Left ventricle myocardium inferior (tissue), 1 donor: ENCODE measurements at regions not wholly inside any gene's neighbourhood (a gene's known extent, or its start where the extent isn't known, plus 50 kb on each side); places are given as distances from the start of the nearest gene placed in this dataset.

Experiments
- DNase-seq: peaks from one replicate; pipeline ENCODE4 v3.0.0-alpha.2; 2020
- H3K27ac ChIP-seq: fragments of 200-600 bp; replicated peaks from 2 replicates; pipeline ENCODE4 v1.8.0; 2021
- H3K27me3 ChIP-seq: fragments of 200-600 bp; 2 replicates; pipeline ENCODE4 v1.8.0; 2021; ENCODE audit warnings: low read depth
- H3K36me3 ChIP-seq: fragments of 200-600 bp; 2 replicates; pipeline ENCODE4 v1.8.0; 2021
- H3K4me1 ChIP-seq: fragments of 200-600 bp; 2 replicates; pipeline ENCODE4 v1.8.0; 2021
- H3K4me3 ChIP-seq: fragments of 200-600 bp; 2 replicates; pipeline ENCODE4 v1.8.0; 2021; ENCODE audit warnings: mild to moderate bottlenecking, moderate library complexity
- H3K9me3 ChIP-seq: fragments of 200-600 bp; replicated peaks from 2 replicates; pipeline ENCODE4 v1.8.0; 2021
- intact Hi-C: fragments of 100-400 bp; cut with micrococcal nuclease; formaldehyde crosslinking; loops from one replicate; pipeline ENCODE4 v1.11.0; 2022
- TF ChIP-seq, protein P1 (sequence below): fragments of 200-600 bp; IDR thresholded peaks from 2 replicates; pipeline ENCODE4 v1.8.0; 2021; ENCODE audit warnings: antibody characterized with exemption, mild to moderate bottlenecking, borderline replicate concordance
- donor health status: DM: no; HTN: yes; CAD: no; lungs with severe emphysema.

- TF ChIP-seq, protein P1, sequence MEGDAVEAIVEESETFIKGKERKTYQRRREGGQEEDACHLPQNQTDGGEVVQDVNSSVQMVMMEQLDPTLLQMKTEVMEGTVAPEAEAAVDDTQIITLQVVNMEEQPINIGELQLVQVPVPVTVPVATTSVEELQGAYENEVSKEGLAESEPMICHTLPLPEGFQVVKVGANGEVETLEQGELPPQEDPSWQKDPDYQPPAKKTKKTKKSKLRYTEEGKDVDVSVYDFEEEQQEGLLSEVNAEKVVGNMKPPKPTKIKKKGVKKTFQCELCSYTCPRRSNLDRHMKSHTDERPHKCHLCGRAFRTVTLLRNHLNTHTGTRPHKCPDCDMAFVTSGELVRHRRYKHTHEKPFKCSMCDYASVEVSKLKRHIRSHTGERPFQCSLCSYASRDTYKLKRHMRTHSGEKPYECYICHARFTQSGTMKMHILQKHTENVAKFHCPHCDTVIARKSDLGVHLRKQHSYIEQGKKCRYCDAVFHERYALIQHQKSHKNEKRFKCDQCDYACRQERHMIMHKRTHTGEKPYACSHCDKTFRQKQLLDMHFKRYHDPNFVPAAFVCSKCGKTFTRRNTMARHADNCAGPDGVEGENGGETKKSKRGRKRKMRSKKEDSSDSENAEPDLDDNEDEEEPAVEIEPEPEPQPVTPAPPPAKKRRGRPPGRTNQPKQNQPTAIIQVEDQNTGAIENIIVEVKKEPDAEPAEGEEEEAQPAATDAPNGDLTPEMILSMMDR, result no peak
- no peaks in the 10 kb centered on the region for H3K36me3 ChIP-seq
- peaks cover 78% of the 10 kb centered on the region for H3K27me3 ChIP-seq
- H3K27ac ChIP-seq, result no peak overlapping the region
- intact Hi-C loops, result no loop called here
- no peaks in the 10 kb centered on the region for H3K4me1 ChIP-seq
- H3K9me3 ChIP-seq, result no peaks in the 10 kb centered on the region
- H3K4me3 ChIP-seq, result no peak overlapping the region
- no peak for DNase-seq
These were observed 284.8 kb upstream of the PPP2R2D start for GRCh38 chr10:131616040-131616439.

DNA sequence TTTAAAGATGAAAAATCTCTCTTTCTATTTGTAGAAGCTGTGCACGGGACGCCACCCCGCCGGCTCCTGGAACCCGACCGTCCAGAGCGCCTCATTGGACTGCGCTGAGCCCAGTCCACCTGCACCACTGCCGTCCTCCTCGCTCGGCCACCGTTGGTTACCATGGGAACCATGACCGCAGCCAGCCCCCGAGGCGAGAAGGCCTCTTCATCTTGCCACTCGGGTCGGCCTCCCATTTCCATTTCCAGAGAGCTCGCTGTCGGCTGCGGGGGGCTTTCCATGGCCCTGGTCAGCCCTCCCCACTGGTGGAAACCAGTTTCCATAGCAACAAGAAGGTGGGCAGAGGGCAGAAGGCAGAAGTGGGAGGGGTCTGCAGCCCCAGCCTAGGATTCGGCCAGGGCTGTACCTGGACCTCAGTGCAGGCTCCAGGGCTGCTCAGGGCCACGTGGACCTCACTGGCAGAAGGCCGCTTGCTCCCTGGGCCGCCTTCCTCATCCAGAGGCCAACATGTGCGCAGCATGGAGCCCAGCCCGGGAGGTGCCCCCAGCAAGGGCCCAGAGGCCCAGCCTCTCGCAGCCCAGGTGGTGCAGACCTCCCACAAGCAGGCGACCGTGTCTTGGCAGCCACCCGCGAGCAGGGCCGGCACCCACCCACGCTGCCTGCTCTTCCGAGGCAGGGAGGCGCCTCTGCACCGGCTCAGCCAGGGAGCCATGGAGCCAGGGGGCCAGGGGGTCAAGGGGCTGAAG, 283.5 kb upstream of the PPP2R2D start:
- no peaks in the 10 kb centered on the region for H3K9me3 ChIP-seq
- H3K27me3 ChIP-seq, result peaks cover 74% of the 10 kb centered on the region
- intact Hi-C loops, result no loop called here
- no peaks in the 10 kb centered on the region for H3K36me3 ChIP-seq
- no peak overlapping the region for H3K4me3 ChIP-seq
- H3K4me1 ChIP-seq, result no peaks in the 10 kb centered on the region
- no peak for DNase-seq
- TF ChIP-seq, protein P1, result no peak
- H3K27ac ChIP-seq, result no peak overlapping the region

GRCh38 chr10:131618587-131619267, 282.1 kb upstream of the PPP2R2D start:
- intact Hi-C loops, result no loop called here
- Histone ChIP-seq H3K9me3 (no peaks in the 10 kb centered on the region), H3K36me3 (no peaks in the 10 kb centered on the region), H3K27ac (no peak overlapping the region), H3K4me1 (no peaks in the 10 kb centered on the region), H3K27me3 (peaks cover 65% of the 10 kb centered on the region), H3K4me3 (no peak overlapping the region)
- DNase-seq, result no peak
- TF ChIP-seq, protein P1, result no peak

DNA sequence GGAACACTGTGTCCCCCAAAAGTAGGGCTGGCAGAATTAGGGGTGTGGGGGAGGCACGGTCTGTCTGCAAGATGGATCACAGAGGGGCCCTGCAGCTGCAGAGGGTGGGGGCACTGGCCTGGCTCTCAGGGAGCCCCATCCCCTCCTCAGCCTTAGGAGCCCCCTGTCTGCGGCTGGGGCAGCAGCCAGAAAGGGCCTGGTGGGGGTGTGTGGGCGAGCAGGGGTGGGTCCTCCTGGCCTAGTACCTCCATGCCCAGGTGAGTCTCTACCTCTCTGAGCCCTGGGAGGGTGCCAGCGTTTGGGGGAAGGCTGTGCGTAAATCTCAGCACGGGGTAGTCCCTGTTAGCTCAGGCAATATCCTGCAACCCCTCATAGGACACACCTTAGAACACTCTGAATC, 280.5 kb upstream of the PPP2R2D start:
- H3K36me3 ChIP-seq, result no peaks in the 10 kb centered on the region
- TF ChIP-seq, protein P1, result no peak
- DNase-seq, result no peak

DNA sequence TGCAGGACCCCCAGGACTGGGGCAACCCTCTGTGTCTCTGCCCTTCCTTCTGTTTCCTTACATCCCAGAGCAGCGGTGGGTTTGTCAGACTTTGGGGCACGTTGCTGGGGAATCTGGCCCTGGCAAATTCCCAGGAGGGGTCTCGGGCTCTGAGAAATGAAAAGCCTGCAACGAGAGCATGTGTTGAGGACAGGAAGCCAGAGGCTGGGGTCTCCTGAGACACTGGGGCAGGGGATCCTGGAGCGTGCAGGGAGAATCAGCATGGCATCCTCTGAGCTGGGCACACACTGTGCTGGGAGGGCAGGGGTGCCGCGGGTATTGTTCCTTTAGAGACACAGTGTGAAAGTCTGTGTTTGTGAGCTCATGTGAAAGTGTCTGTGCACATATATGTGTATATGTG, 279.9 kb upstream of the PPP2R2D start:
- TF ChIP-seq, protein P1, result no peak
- Histone ChIP-seq H3K36me3 (no peaks in the 10 kb centered on the region), H3K4me3 (no peak overlapping the region), H3K9me3 (no peaks in the 10 kb centered on the region), H3K27me3 (peaks cover 45% of the 10 kb centered on the region), H3K27ac (no peak overlapping the region), H3K4me1 (no peaks in the 10 kb centered on the region)
- intact Hi-C loops, result no loop called here
- DNase-seq, result no peak

More for the DNA sequence above, 280.5 kb upstream of the PPP2R2D start:
- Histone ChIP-seq H3K4me3 (no peak overlapping the region), H3K9me3 (no peaks in the 10 kb centered on the region), H3K27me3 (peaks cover 51% of the 10 kb centered on the region), H3K4me1 (no peaks in the 10 kb centered on the region), H3K27ac (no peak overlapping the region)
- intact Hi-C loops, result no loop called here
